Endodermal cell (in vitro differentiated cells): ENCODE measurements at regions not wholly inside any gene's neighbourhood (a gene's known extent, or its start where the extent isn't known, plus 50 kb on each side); places are given as distances from the start of the nearest gene placed in this dataset.
"Not testable (repeated sequence)": the region's sequence is repeated elsewhere in the genome, so short reads cannot be mapped to it uniquely, and the experiment has no call there.

ENCODE experiments used
- DNase-seq: peaks from one replicate; pipeline ENCODE4 v3.0.0-alpha.2; 2017
- H3K27ac ChIP-seq: 2 replicates; pipeline ENCODE4 v1.5.1; 2013; ENCODE audit warnings: mild to moderate bottlenecking, low read depth, low read length, moderate library complexity
- H3K27me3 ChIP-seq: 2 replicates; pipeline ENCODE4 v1.6.1; 2013; ENCODE audit warnings: mild to moderate bottlenecking, low read length, moderate library complexity; ENCODE audit not compliant: insufficient read depth, control insufficient read depth, poor library complexity, severe bottlenecking
- H3K36me3 ChIP-seq: 2 replicates; pipeline ENCODE4 v1.7.0; 2013; ENCODE audit warnings: mild to moderate bottlenecking, low read length, moderate library complexity; ENCODE audit not compliant: control insufficient read depth, insufficient read depth
- H3K4me1 ChIP-seq: one replicate; pipeline ENCODE4 v1.7.0; 2013; ENCODE audit warnings: low read length; ENCODE audit not compliant: control insufficient read depth, insufficient read depth
- H3K4me3 ChIP-seq: 2 replicates; pipeline ENCODE4 v1.5.1; 2013; ENCODE audit warnings: mild to moderate bottlenecking, low read length, moderate library complexity
- H3K9ac ChIP-seq: 2 replicates; pipeline ENCODE4 v1.6.1; 2013; ENCODE audit warnings: mild to moderate bottlenecking, low read length, moderate library complexity; ENCODE audit not compliant: poor library complexity, severe bottlenecking; ENCODE audit errors: extremely low read depth
- H3K9me3 ChIP-seq: 2 replicates; pipeline ENCODE4 v1.6.1; 2013; ENCODE audit warnings: mild to moderate bottlenecking, low read length, moderate library complexity; ENCODE audit not compliant: control insufficient read depth
- H3K27ac Mint-ChIP-seq: 2 replicates; pipeline ENCODE4 v1.8.0; 2020; ENCODE audit warnings: mixed read lengths
- H3K27me3 Mint-ChIP-seq: 2 replicates; pipeline ENCODE4 v1.8.0; 2021; ENCODE audit warnings: mild to moderate bottlenecking, mixed read lengths; ENCODE audit not compliant: insufficient read depth
- H3K36me3 Mint-ChIP-seq: 2 replicates; pipeline ENCODE4 v1.8.0; 2020; ENCODE audit warnings: low read depth, mixed read lengths
- H3K4me1 Mint-ChIP-seq: 2 replicates; pipeline ENCODE4 v1.8.0; 2020; ENCODE audit warnings: mixed read lengths
- H3K4me3 Mint-ChIP-seq: 2 replicates; pipeline ENCODE4 v1.8.0; 2020; ENCODE audit warnings: mild to moderate bottlenecking, moderate library complexity, mixed read lengths
- H3K9me3 Mint-ChIP-seq: 2 replicates; pipeline ENCODE4 v1.8.0; 2020; ENCODE audit warnings: mild to moderate bottlenecking, mixed read lengths
- WGBS, 2 experiments: methylation state at CpG; one replicate each; pipeline versions ENCODE4 v1.1.5 to v1.1.7; 2013; ENCODE audit warnings: missing lambda C conversion rate in 2 of 2, mixed read lengths in 1 of 2; ENCODE audit not compliant: insufficient coverage in 1 of 2, insufficient read length in 1 of 2; 5-methylcytosine and 5-hydroxymethylcytosine counted together
- TF ChIP-seq, protein P1 (sequence below): fragments of 200-600 bp; sonication (generic); conservative IDR thresholded peaks from 2 replicates; pipeline ENCODE4 v1.5.0; 2021; ENCODE audit warnings: antibody characterized with exemption, mild to moderate bottlenecking

DNA sequence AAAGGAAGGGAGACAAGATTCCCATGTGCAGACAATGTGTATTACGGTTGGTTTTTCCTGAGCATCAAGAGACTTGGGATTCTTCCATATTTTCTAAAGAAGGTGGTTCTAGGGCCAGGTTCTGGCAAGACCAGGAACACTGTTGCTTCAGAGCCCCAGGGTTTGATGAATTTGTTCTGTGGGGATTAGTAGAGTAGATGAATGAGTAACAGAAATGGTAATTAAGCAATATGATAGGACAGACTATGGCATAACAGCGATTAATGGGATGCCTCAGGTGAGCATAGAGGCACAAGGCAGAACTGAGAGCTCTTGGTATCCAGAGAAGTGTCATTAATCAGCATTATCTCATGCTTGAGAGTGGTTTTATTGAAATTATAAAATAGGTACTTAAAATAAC lies 82.8 kb upstream of the PNPT1 start:
- no peaks in the 10 kb centered on the region for H3K36me3 ChIP-seq
- H3K4me3 Mint-ChIP-seq = no peak overlapping the region
- 91 to 94% methylated on average over 2 of the region's 2 CpGs for WGBS, 2 experiments
- H3K4me3 ChIP-seq = no peak overlapping the region
- peaks cover 14% of the 10 kb centered on the region for H3K9me3 Mint-ChIP-seq
- peaks cover 13% of the 10 kb centered on the region for H3K4me1 Mint-ChIP-seq
- no peak for DNase-seq
- H3K36me3 Mint-ChIP-seq = peaks cover 4% of the 10 kb centered on the region
- H3K4me1 ChIP-seq = no peaks in the 10 kb centered on the region
- no peak overlapping the region for H3K9ac ChIP-seq
- H3K27me3 ChIP-seq = no peaks in the 10 kb centered on the region
- H3K27me3 Mint-ChIP-seq = no peaks in the 10 kb centered on the region
- H3K9me3 ChIP-seq = no peaks in the 10 kb centered on the region
- no peak overlapping the region for H3K27ac ChIP-seq
- H3K27ac Mint-ChIP-seq = no peak overlapping the region
- TF ChIP-seq, protein P1, sequence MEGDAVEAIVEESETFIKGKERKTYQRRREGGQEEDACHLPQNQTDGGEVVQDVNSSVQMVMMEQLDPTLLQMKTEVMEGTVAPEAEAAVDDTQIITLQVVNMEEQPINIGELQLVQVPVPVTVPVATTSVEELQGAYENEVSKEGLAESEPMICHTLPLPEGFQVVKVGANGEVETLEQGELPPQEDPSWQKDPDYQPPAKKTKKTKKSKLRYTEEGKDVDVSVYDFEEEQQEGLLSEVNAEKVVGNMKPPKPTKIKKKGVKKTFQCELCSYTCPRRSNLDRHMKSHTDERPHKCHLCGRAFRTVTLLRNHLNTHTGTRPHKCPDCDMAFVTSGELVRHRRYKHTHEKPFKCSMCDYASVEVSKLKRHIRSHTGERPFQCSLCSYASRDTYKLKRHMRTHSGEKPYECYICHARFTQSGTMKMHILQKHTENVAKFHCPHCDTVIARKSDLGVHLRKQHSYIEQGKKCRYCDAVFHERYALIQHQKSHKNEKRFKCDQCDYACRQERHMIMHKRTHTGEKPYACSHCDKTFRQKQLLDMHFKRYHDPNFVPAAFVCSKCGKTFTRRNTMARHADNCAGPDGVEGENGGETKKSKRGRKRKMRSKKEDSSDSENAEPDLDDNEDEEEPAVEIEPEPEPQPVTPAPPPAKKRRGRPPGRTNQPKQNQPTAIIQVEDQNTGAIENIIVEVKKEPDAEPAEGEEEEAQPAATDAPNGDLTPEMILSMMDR = no peak

DNA sequence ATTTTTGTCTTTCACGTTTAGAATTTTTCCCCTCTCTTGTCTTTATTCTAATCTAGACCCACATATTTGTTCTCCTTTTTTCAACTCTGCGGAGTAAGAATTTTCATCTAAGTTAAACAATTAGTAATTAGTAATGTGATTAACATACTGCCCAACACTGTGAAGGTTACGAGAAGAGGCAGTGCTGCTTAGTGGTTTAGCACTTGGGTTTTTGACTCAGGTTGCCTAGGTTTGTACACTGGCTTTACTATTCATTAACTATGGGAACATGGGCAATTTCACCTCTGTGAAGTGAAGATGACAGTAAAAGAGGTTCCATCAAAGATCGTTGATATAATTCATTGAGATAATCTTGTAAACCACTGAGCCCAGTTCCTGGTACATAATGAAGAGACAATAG lies 82.2 kb upstream of the PNPT1 start:
- Histone ChIP-seq H3K4me1 (no peaks in the 10 kb centered on the region), H3K9me3 (no peaks in the 10 kb centered on the region), H3K9ac (no peak overlapping the region), H3K4me3 (no peak overlapping the region), H3K27ac (no peak overlapping the region), H3K36me3 (no peaks in the 10 kb centered on the region), H3K27me3 (peaks cover 4% of the 10 kb centered on the region)
- Mint-ChIP-seq H3K27me3 (no peaks in the 10 kb centered on the region), H3K4me3 (no peak overlapping the region), H3K4me1 (peaks cover 13% of the 10 kb centered on the region), H3K36me3 (peaks cover 4% of the 10 kb centered on the region), H3K9me3 (peaks cover 14% of the 10 kb centered on the region), H3K27ac (no peak overlapping the region)
- WGBS, 2 experiments = 86 to 95% methylated on average over 2 to 3 of the region's 4 CpGs
- DNase-seq = no peak
- TF ChIP-seq, protein P1 = no peak

DNA sequence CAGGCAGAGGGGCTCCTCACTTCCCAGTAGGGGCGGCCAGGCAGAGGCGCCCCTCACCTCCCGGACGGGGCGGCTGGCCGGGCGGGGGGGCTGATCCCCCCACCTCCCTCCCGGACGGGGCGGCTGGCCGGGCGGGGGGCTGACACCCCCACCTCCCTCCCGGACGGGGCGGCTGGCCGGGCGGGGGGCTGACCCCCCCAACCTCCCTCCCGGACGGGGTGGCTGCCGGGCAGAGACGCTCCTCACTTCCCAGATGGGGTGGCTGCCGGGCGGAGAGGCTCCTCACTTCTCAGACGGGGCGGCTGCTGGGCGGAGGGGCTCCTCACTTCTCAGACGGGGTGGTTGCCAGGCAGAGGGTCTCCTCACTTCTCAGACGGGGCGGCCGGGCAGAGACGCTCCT lies 80.0 kb upstream of the PNPT1 start:
- no CpG with 5 or more reads among the region's 31 CpGs for WGBS, 2 experiments
- H3K4me1 ChIP-seq, DNase-seq, H3K4me1 Mint-ChIP-seq, H3K27ac ChIP-seq, H3K36me3 ChIP-seq, H3K4me3 Mint-ChIP-seq, H3K4me3 ChIP-seq, H3K36me3 Mint-ChIP-seq, H3K27me3 Mint-ChIP-seq, H3K9ac ChIP-seq, H3K27ac Mint-ChIP-seq, H3K9me3 ChIP-seq: not testable (repeated sequence)
- H3K9me3 Mint-ChIP-seq = peaks cover 14% of the 10 kb centered on the region
- peaks cover 10% of the 10 kb centered on the region for H3K27me3 ChIP-seq
